HG03025 (cell line): ENCODE measurements at regions not wholly inside any gene's neighbourhood (a gene's known extent, or its start where the extent isn't known, plus 50 kb on each side); places are given as distances from the start of the nearest gene placed in this dataset.

Experiments used
- ATAC-seq: cut with Tn5 transposase; IDR thresholded peaks from one replicate; pipeline ENCODE4 v1.9.1; 2021; ENCODE audit warnings: mild to moderate bottlenecking, moderate library complexity; ENCODE audit not compliant: unreplicated experiment, low FRiP score

- no peak for ATAC-seq
Measured at GRCh38 chr10:111435871-111436270, 359.0 kb downstream of the ADRA2A start.

GRCh38 chr10:111439034-111439842 is 362.4 kb downstream of the ADRA2A start:
- ATAC-seq, result no peak

- ATAC-seq, result no peak
Measured at GRCh38 chr10:111440501-111440900, 363.7 kb downstream of the ADRA2A start.

GRCh38 chr10:111445667-111446066 is 368.8 kb downstream of the ADRA2A start:
- ATAC-seq, result no peak

GRCh38 chr10:111446966-111447365 is 370.1 kb downstream of the ADRA2A start:
- no peak for ATAC-seq

- ATAC-seq, result no peak
Measured at GRCh38 chr10:111452153-111452552, 375.3 kb downstream of the ADRA2A start.

GRCh38 chr10:111455776-111456426 is 379.1 kb downstream of the ADRA2A start:
- no peak for ATAC-seq

GRCh38 chr10:111458256-111458655 is 381.4 kb downstream of the ADRA2A start:
- no peak for ATAC-seq

GRCh38 chr10:111459967-111460366 is 383.1 kb downstream of the ADRA2A start:
- no peak for ATAC-seq

- ATAC-seq, result no peak
Measured at GRCh38 chr10:111472445-111472844, 395.6 kb downstream of the ADRA2A start.

- no peak for ATAC-seq
Measured at GRCh38 chr10:111473361-111473760, 396.5 kb downstream of the ADRA2A start.

- no peak for ATAC-seq
Measured at GRCh38 chr10:111474786-111475185, 398.0 kb downstream of the ADRA2A start.

- ATAC-seq, result no peak
Measured at GRCh38 chr10:111475720-111476119, 398.9 kb downstream of the ADRA2A start.

- no peak for ATAC-seq
Measured at GRCh38 chr10:111478651-111479050, 401.8 kb downstream of the ADRA2A start.

GRCh38 chr10:111479966-111480365 is 403.1 kb downstream of the ADRA2A start:
- no peak for ATAC-seq

- ATAC-seq, result no peak
Measured at GRCh38 chr10:111481261-111481826, 404.5 kb downstream of the ADRA2A start.

- ATAC-seq, result no peak
Measured at GRCh38 chr10:111481866-111482265, 405.0 kb downstream of the ADRA2A start.

- ATAC-seq, result no peak
Measured at GRCh38 chr10:111482621-111483216, 405.9 kb downstream of the ADRA2A start.

GRCh38 chr10:111485767-111486166 is 408.9 kb downstream of the ADRA2A start:
- no peak for ATAC-seq

- no peak for ATAC-seq
Measured at GRCh38 chr10:111486346-111486745, 409.5 kb downstream of the ADRA2A start.

GRCh38 chr10:111488668-111489067 is 411.8 kb downstream of the ADRA2A start:
- ATAC-seq, result no peak
